ENCODE measurements at regions not wholly inside any gene's neighbourhood (a gene's known extent, or its start where the extent isn't known, plus 50 kb on each side); places are given as distances from the start of the nearest gene placed in this dataset.
A peak's percentile ranks its signal among the peaks of the same experiment; 100 is the strongest.

GRCh38 chr2:120680136-120680761, 55.4 kb upstream of the GLI2 start (continued):
- no peak for TF ChIP-seq TSHZ1 (CRISPR knock-in tag; IDR thresholded peaks at IDR 0.05)
- TF ChIP-seq ZSCAN32 (CRISPR knock-in tag; IDR thresholded peaks at IDR 0.05): no peak
- TF ChIP-seq MTA1 (IDR thresholded peaks at IDR 0.05; ENCODE audit: borderline replicate concordance): no peak
- TF ChIP-seq TBL1XR1 (IDR thresholded peaks at IDR 0.05; ENCODE audit: low read length in 2 of 2): no peak
- no peak for TF ChIP-seq ZBTB40 (IDR thresholded peaks at IDR 0.05)
- TF ChIP-seq ZBTB40 (CRISPR knock-in tag; IDR thresholded peaks at IDR 0.05): no peak
- TF ChIP-seq HNRNPK (IDR thresholded peaks at IDR 0.05; ENCODE audit: low read depth, low read length, poor library complexity, severe bottlenecking): no peak
- peak; percentile 85 for TF ChIP-seq SMC3 (conservative IDR thresholded peaks at IDR 0.05; ENCODE audit: insufficient read depth, low read depth, low read length)
- TF ChIP-seq ZFPM2 (CRISPR knock-in tag; IDR thresholded peaks at IDR 0.05): no peak
- TF ChIP-seq MED1 (CRISPR knock-in tag; IDR thresholded peaks at IDR 0.05; ENCODE audit: borderline replicate concordance): no peak
